Activated B cell treated with CpG ODN at 0.5 μM for 24 hours (primary cell): ENCODE measurements at regions not wholly inside any gene's neighbourhood (a gene's known extent, or its start where the extent isn't known, plus 50 kb on each side); places are given as distances from the start of the nearest gene placed in this dataset.

Experiments
- ATAC-seq: fragments of 200-7000 bp; cut with Tn5 transposase; one replicate; pipeline ENCODE4 v1.10.0; 2021; ENCODE audit warnings: low read depth, mild to moderate bottlenecking, moderate library complexity
- CTCF ChIA-PET: fragments of 350-600 bp; sonication (Branson Sonifier 250); formaldehyde crosslinking; loops from one replicate; lab custom pipeline; 2021; ENCODE audit warnings: antibody characterized with exemption; lab: Charles Lee
- POLR2A ChIA-PET: fragments of 350-600 bp; sonication (Branson Sonifier 250); formaldehyde crosslinking; loops from one replicate; lab custom pipeline; 2021; ENCODE audit warnings: antibody characterized with exemption; lab: Charles Lee
- DNase-seq: peaks from one replicate; pipeline ENCODE4 v3.0.0; 2022
- H3K27ac Mint-ChIP-seq: one replicate; pipeline ENCODE4 v1.8.0; 2020; ENCODE audit warnings: mixed read lengths
- H3K27me3 Mint-ChIP-seq: one replicate; pipeline ENCODE4 v1.8.0; 2021; ENCODE audit warnings: mixed read lengths
- H3K36me3 Mint-ChIP-seq: one replicate; pipeline ENCODE4 v1.8.0; 2021; ENCODE audit warnings: low read depth, mixed read lengths
- H3K4me1 Mint-ChIP-seq: one replicate; pipeline ENCODE4 v1.8.0; 2021; ENCODE audit warnings: mixed read lengths
- H3K4me3 Mint-ChIP-seq: one replicate; pipeline ENCODE4 v1.8.0; 2020; ENCODE audit warnings: mild to moderate bottlenecking, mixed read lengths
- H3K9me3 Mint-ChIP-seq: one replicate; pipeline ENCODE4 v1.8.0; 2020; ENCODE audit warnings: mixed read lengths
- intact Hi-C: fragments of 100-400 bp; cut with micrococcal nuclease; formaldehyde crosslinking; loops from one replicate; pipeline ENCODE4 v1.15.1; 2024
- TF ChIP-seq, protein P1 (sequence below): fragments of 200-600 bp; IDR thresholded peaks from one replicate; pipeline ENCODE4 v1.8.0; 2022; ENCODE audit warnings: antibody characterized with exemption, mild to moderate bottlenecking

- POLR2A ChIA-PET, result no interaction called here
- H3K4me1 Mint-ChIP-seq, result no peaks in the 10 kb centered on the region
- no peaks in the 10 kb centered on the region for H3K36me3 Mint-ChIP-seq
- TF ChIP-seq, protein P1, sequence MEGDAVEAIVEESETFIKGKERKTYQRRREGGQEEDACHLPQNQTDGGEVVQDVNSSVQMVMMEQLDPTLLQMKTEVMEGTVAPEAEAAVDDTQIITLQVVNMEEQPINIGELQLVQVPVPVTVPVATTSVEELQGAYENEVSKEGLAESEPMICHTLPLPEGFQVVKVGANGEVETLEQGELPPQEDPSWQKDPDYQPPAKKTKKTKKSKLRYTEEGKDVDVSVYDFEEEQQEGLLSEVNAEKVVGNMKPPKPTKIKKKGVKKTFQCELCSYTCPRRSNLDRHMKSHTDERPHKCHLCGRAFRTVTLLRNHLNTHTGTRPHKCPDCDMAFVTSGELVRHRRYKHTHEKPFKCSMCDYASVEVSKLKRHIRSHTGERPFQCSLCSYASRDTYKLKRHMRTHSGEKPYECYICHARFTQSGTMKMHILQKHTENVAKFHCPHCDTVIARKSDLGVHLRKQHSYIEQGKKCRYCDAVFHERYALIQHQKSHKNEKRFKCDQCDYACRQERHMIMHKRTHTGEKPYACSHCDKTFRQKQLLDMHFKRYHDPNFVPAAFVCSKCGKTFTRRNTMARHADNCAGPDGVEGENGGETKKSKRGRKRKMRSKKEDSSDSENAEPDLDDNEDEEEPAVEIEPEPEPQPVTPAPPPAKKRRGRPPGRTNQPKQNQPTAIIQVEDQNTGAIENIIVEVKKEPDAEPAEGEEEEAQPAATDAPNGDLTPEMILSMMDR, result no peak
- H3K9me3 Mint-ChIP-seq, result peaks cover 1% of the 10 kb centered on the region
- intact Hi-C loops, result no loop called here
- H3K27me3 Mint-ChIP-seq, result no peaks in the 10 kb centered on the region
- no peak overlapping the region for H3K27ac Mint-ChIP-seq
- DNase-seq (no peak), ATAC-seq (no peak)
- no peak overlapping the region for H3K4me3 Mint-ChIP-seq
- CTCF ChIA-PET, result no interaction called here
Measured at GRCh38 chr3:78481050-78481449, 1286.7 kb downstream of the ROBO1 start.

DNA sequence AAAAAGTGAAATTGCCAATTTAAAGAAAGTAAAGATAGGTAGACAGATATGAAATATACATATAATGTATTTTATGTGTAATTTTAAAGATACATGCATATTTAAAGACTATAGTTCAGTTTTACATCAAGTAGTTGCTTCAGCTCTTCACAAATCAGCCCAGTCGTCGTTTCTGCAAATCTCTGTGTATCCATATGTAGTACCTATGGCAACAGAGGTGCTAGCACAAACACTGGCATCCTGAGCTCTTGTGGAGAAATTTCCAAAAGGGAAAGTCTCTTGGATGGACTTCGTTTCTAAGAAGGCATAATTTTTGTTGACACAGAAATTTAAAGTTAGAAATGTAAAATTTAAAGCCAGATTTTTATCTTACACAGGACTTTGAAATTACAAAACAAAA lies 1284.7 kb downstream of the ROBO1 start:
- ATAC-seq, result no peak
- H3K4me3 Mint-ChIP-seq, result no peak overlapping the region
- H3K27me3 Mint-ChIP-seq, result no peaks in the 10 kb centered on the region
- CTCF ChIA-PET, result no interaction called here
- no peaks in the 10 kb centered on the region for H3K4me1 Mint-ChIP-seq
- intact Hi-C loops, result no loop called here
- TF ChIP-seq, protein P1, result no peak
- peaks cover 5% of the 10 kb centered on the region for H3K9me3 Mint-ChIP-seq
- no peak for DNase-seq
- no peaks in the 10 kb centered on the region for H3K36me3 Mint-ChIP-seq
- POLR2A ChIA-PET, result no interaction called here
- H3K27ac Mint-ChIP-seq, result no peak overlapping the region

- H3K4me1 Mint-ChIP-seq, result no peaks in the 10 kb centered on the region
- peaks cover 3% of the 10 kb centered on the region for H3K9me3 Mint-ChIP-seq
- no peak overlapping the region for H3K4me3 Mint-ChIP-seq
- no peak for ATAC-seq
- intact Hi-C loops, result no loop called here
- H3K27ac Mint-ChIP-seq, result no peak overlapping the region
- TF ChIP-seq, protein P1, result no peak
- H3K27me3 Mint-ChIP-seq, result no peaks in the 10 kb centered on the region
- no peaks in the 10 kb centered on the region for H3K36me3 Mint-ChIP-seq
- POLR2A ChIA-PET, result no interaction called here
- DNase-seq, result no peak
- CTCF ChIA-PET, result no interaction called here
Measured at GRCh38 chr3:78494851-78495250, 1272.9 kb downstream of the ROBO1 start.

DNA sequence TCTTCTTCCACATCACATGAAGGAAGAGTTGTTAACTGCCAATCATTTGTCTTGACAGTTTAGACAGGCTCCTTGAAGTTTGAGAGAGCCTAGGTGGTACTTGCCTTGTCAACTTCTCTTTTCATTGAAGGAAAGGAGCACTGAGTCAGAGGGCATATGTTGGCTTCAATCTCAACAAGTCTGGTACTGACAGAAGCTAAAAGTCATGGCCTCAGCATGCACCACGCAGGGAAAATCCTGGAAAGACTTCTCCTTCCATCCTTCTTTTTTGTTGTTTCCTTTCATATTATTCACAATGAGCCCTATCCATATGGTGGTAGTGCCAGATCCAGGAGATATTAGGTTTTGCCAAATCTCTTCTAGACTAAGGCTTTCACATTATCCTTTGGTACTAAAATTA lies 1272.5 kb downstream of the ROBO1 start:
- DNase-seq, result no peak
- CTCF ChIA-PET, result no interaction called here
- no peak for ATAC-seq
- TF ChIP-seq, protein P1, result no peak
- H3K9me3 Mint-ChIP-seq, result peaks cover 3% of the 10 kb centered on the region
- intact Hi-C loops, result no loop called here
- H3K36me3 Mint-ChIP-seq, result no peaks in the 10 kb centered on the region
- no peaks in the 10 kb centered on the region for H3K4me1 Mint-ChIP-seq
- H3K27me3 Mint-ChIP-seq, result no peaks in the 10 kb centered on the region
- POLR2A ChIA-PET, result no interaction called here
- H3K27ac Mint-ChIP-seq, result no peak overlapping the region
- no peak overlapping the region for H3K4me3 Mint-ChIP-seq

GRCh38 chr3:78496501-78496900 lies 1271.3 kb downstream of the ROBO1 start:
- TF ChIP-seq, protein P1, result no peak
- CTCF ChIA-PET, result no interaction called here
- POLR2A ChIA-PET, result no interaction called here
- intact Hi-C loops, result no loop called here
- Mint-ChIP-seq H3K4me3 (no peak overlapping the region), H3K27me3 (no peaks in the 10 kb centered on the region), H3K36me3 (no peaks in the 10 kb centered on the region), H3K9me3 (peaks cover 3% of the 10 kb centered on the region), H3K27ac (no peak overlapping the region), H3K4me1 (no peaks in the 10 kb centered on the region)
- ATAC-seq (no peak), DNase-seq (no peak)
